IMR-90 (cell line): ENCODE measurements at regions not wholly inside any gene's neighbourhood (a gene's known extent, or its start where the extent isn't known, plus 50 kb on each side); places are given as distances from the start of the nearest gene placed in this dataset.

Experiments
- ATAC-seq: fragments of 200-7000 bp; cut with Tn5 transposase; 2 replicates; pipeline ENCODE4 v1.9.1; 2020; ENCODE audit warnings: low read depth, mild to moderate bottlenecking, moderate library complexity
- BruUV-seq: library from RNA; stranded (reverse); fragments of 400-500 nt; replicated peaks from 2 replicates; lab custom pipeline; 2021; lab: Mats Ljungman, UMichigan
- CTCF ChIA-PET: fragments of 300-600 bp; formaldehyde crosslinking; extraction: SDS; loops from one replicate; lab custom pipeline; 2021; ENCODE audit warnings: antibody characterized with exemption; lab: Yijun Ruan, JAX
- POLR2A ChIA-PET: fragments of 300-600 bp; sonication (Branson Sonifier 250); formaldehyde crosslinking; loops from one replicate; lab custom pipeline; 2022; ENCODE audit warnings: antibody characterized with exemption; ENCODE audit not compliant: unreplicated experiment; lab: Charles Lee
- DNase-seq: peaks from one replicate; pipeline ENCODE4 v3.0.0; 2013
- H2AFZ ChIP-seq: replicated peaks from 2 replicates; pipeline ENCODE3; 2013; ENCODE audit warnings: low read length, mild to moderate bottlenecking; ENCODE audit not compliant: poor library complexity
- H2AK5ac ChIP-seq: 2 replicates; pipeline ENCODE4 v1.6.1; 2013; ENCODE audit warnings: low read depth, low read length, inconsistent platforms
- H2AK9ac ChIP-seq: replicated peaks from 2 replicates; pipeline ENCODE3; 2013; ENCODE audit warnings: mild to moderate bottlenecking, low read depth, low read length, moderate library complexity; ENCODE audit not compliant: poor library complexity
- H2BK120ac ChIP-seq: 2 replicates; pipeline ENCODE4 v1.6.1; 2013; ENCODE audit warnings: low read depth, low read length, inconsistent platforms
- H2BK15ac ChIP-seq: 3 replicates; pipeline ENCODE4 v1.6.1; 2013; ENCODE audit warnings: low read depth, low read length, inconsistent platforms
- H2BK20ac ChIP-seq: 2 replicates; pipeline ENCODE4 v1.6.1; 2013; ENCODE audit warnings: low read depth, mild to moderate bottlenecking, inconsistent platforms, low read length, moderate library complexity
- H2BK5ac ChIP-seq: 2 replicates; pipeline ENCODE4 v1.6.1; 2013; ENCODE audit warnings: mild to moderate bottlenecking, low read depth, low read length, inconsistent platforms; ENCODE audit not compliant: poor library complexity, severe bottlenecking
- H3K14ac ChIP-seq: replicated peaks from 2 replicates; pipeline ENCODE4 v1.6.1; 2013; ENCODE audit warnings: low read depth, low read length, inconsistent platforms
- H3K18ac ChIP-seq: 2 replicates; pipeline ENCODE4 v1.6.1; 2013; ENCODE audit warnings: low read depth, low read length, control low read depth
- H3K23ac ChIP-seq: 2 replicates; pipeline ENCODE4 v1.6.1; 2013; ENCODE audit warnings: low read depth, low read length, inconsistent platforms
- H3K27ac ChIP-seq: 2 replicates; pipeline ENCODE4 v1.5.1; 2013; ENCODE audit warnings: mild to moderate bottlenecking, control low read depth, low read length; ENCODE audit not compliant: insufficient read depth
- H3K27me3 ChIP-seq: 2 replicates; pipeline ENCODE4 v1.6.1; 2013; ENCODE audit warnings: low read length; ENCODE audit not compliant: control insufficient read depth, insufficient read depth
- H3K36me3 ChIP-seq: 2 replicates; pipeline ENCODE4 v1.6.1; 2013; ENCODE audit warnings: low read length, mixed read lengths; ENCODE audit not compliant: control insufficient read depth, insufficient read depth
- H3K4ac ChIP-seq: 2 replicates; pipeline ENCODE4 v1.6.1; 2013; ENCODE audit warnings: low read depth, low read length, inconsistent platforms
- H3K4me1 ChIP-seq: 2 replicates; pipeline ENCODE4 v1.6.1; 2013; ENCODE audit warnings: low read length, mixed read lengths; ENCODE audit not compliant: control insufficient read depth, insufficient read depth
- H3K4me2 ChIP-seq: 2 replicates; pipeline ENCODE4 v1.6.1; 2013; ENCODE audit warnings: low read depth, mild to moderate bottlenecking, control low read depth, low read length, moderate library complexity
- H3K4me3 ChIP-seq: 2 replicates; pipeline ENCODE4 v1.5.1; 2013; ENCODE audit warnings: low read depth, mild to moderate bottlenecking, control low read depth, low read length, moderate library complexity; ENCODE audit not compliant: insufficient read depth
- H3K56ac ChIP-seq: 2 replicates; pipeline ENCODE4 v1.6.1; 2013; ENCODE audit warnings: low read length, inconsistent platforms; ENCODE audit not compliant: insufficient read depth; ENCODE audit errors: extremely low read depth
- H3K79me1 ChIP-seq, 2 experiments: 2 replicates each; pipeline ENCODE4 v1.6.1; 2013; ENCODE audit warnings: low read length in 2 of 2, inconsistent platforms in 1 of 2, low read depth in 1 of 2
- H3K9ac ChIP-seq: 2 replicates; pipeline ENCODE4 v1.6.1; 2013; ENCODE audit warnings: low read depth, low read length, control low read depth
- H3K9me1 ChIP-seq: 2 replicates; pipeline ENCODE4 v1.6.1; 2013; ENCODE audit warnings: low read length, inconsistent platforms; ENCODE audit not compliant: insufficient read depth
- H3K9me3 ChIP-seq: 2 replicates; pipeline ENCODE4 v1.6.1; 2013; ENCODE audit warnings: low read length; ENCODE audit not compliant: control insufficient read depth, insufficient read depth
- H4K20me1 ChIP-seq: 2 replicates; pipeline ENCODE4 v1.6.1; 2013; ENCODE audit warnings: low read length, inconsistent platforms; ENCODE audit not compliant: insufficient read depth
- H4K5ac ChIP-seq: 2 replicates; pipeline ENCODE4 v1.6.1; 2013; ENCODE audit warnings: mild to moderate bottlenecking, low read depth, low read length, control low read depth
- H4K8ac ChIP-seq, 2 experiments: 2 replicates each; pipeline ENCODE4 v1.6.1; 2013; ENCODE audit warnings: low read depth in 2 of 2, low read length in 2 of 2, control low read depth in 1 of 2, inconsistent platforms in 1 of 2
- H4K91ac ChIP-seq: 2 replicates; pipeline ENCODE4 v1.6.1; 2013; ENCODE audit warnings: low read depth, low read length, inconsistent platforms; ENCODE audit not compliant: insufficient read depth
- CHD1 ChIP-seq: IDR thresholded peaks from 2 replicates; pipeline ENCODE4 v1.6.1; 2012; ENCODE audit warnings: low read depth, low read length, improper control_type of control experiment
- CTCF ChIP-seq: conservative IDR thresholded peaks from 2 replicates; pipeline ENCODE4 v1.5.1; 2012; ENCODE audit warnings: mild to moderate bottlenecking, low read depth, low read length, improper control_type of control experiment
- FOS ChIP-seq: fragments of 150-350 bp; IDR thresholded peaks from 2 replicates; pipeline ENCODE4 v1.6.1; 2016; ENCODE audit warnings: low read depth, low read length
- NFE2L2 ChIP-seq: fragments of 150-350 bp; IDR thresholded peaks from 2 replicates; pipeline ENCODE4 v1.6.1; 2016; ENCODE audit warnings: low read depth, mild to moderate bottlenecking, low read length
- POLR2A ChIP-seq: IDR thresholded peaks from 2 replicates; pipeline ENCODE4 v1.6.1; 2012; ENCODE audit warnings: mild to moderate bottlenecking, low read depth, low read length
- RCOR1 ChIP-seq: IDR thresholded peaks from 2 replicates; pipeline ENCODE4 v1.6.1; 2012; ENCODE audit warnings: mild to moderate bottlenecking, low read length, improper control_type of control experiment; ENCODE audit not compliant: insufficient replicate concordance
- RFX5 ChIP-seq: IDR thresholded peaks from 2 replicates; pipeline ENCODE4 v1.8.0; 2012; ENCODE audit warnings: low read depth, mild to moderate bottlenecking, low read length, moderate library complexity
- WGBS, 2 experiments: methylation state at CpG; one replicate each; pipeline versions ENCODE4 v1.1.5 to v1.1.7; 2013; ENCODE audit warnings: missing lambda C conversion rate in 2 of 2; ENCODE audit not compliant: insufficient read length in 1 of 2; ENCODE audit errors: extremely low coverage in 2 of 2; 5-methylcytosine and 5-hydroxymethylcytosine counted together
- dilution Hi-C: fragments of 300-500 bp; cut with HindIII; formaldehyde crosslinking; loops from one replicate; pipeline ENCODE4 v1.14.3; 2018; ENCODE audit warnings: low sequenced_read_pairs; ENCODE audit not compliant: unreplicated experiment
- in situ Hi-C: fragments of 300-500 bp; cut with MboI; formaldehyde crosslinking; loops from 3 replicates; pipeline ENCODE4 v1.14.3; 2019; ENCODE audit warnings: low sequenced_read_pairs, inconsistent platforms, mixed read lengths
- intact Hi-C: fragments of 100-400 bp; cut with micrococcal nuclease; formaldehyde crosslinking; loops from 2 replicates; pipeline ENCODE4 v1.10.0; 2022
- TF ChIP-seq, protein P1 (sequence below): fragments of 150-350 bp; IDR thresholded peaks from 2 replicates; pipeline ENCODE4 v1.6.1; 2017; ENCODE audit warnings: mild to moderate bottlenecking, antibody characterized with exemption, low read length, low read depth

GRCh38 chr5:66323529-66323895 is 179.4 kb downstream of the SREK1 start:
- Histone ChIP-seq H2BK120ac (no peak overlapping the region), H3K9me1 (no peaks in the 10 kb centered on the region), H3K4ac (no peak overlapping the region), H2AK5ac (no peak overlapping the region), H2BK15ac (no peak overlapping the region), H3K4me1 (no peaks in the 10 kb centered on the region), H3K36me3 (no peaks in the 10 kb centered on the region), H3K9me3 (no peaks in the 10 kb centered on the region), H3K4me3 (no peak overlapping the region), H4K20me1 (no peaks in the 10 kb centered on the region), H3K18ac (no peak overlapping the region), H2AFZ (no peak overlapping the region), H3K56ac (no peak overlapping the region), H4K8ac (no peak overlapping the region), H4K5ac (no peak overlapping the region), H2BK5ac (no peak overlapping the region), H4K91ac (no peak overlapping the region), H3K14ac (no peak overlapping the region), H2AK9ac (no peak overlapping the region), H2BK20ac (no peak overlapping the region), H3K4me2 (no peak overlapping the region), H3K79me1 (no peaks in the 10 kb centered on the region), H3K9ac (no peak overlapping the region), H3K27me3 (peaks cover 3% of the 10 kb centered on the region; the same call in 1 of the 2 replicates), H3K27ac (no peak overlapping the region), H3K23ac (no peak overlapping the region)
- no CpG with 5 or more reads among the region's 13 CpGs for WGBS, 2 experiments
- no peak for DNase-seq
- dilution Hi-C loops (no loop called here), in situ Hi-C loops (loop anchor here (25.0 kb wide), 1 partner anchor 889 kb away; no protein-coding TSS in a partner anchor), intact Hi-C loops (no loop called here)
- TF ChIP-seq RFX5 (no peak), NFE2L2 (no peak), POLR2A (no peak), RCOR1 (no peak), CTCF (no peak), FOS (no peak), CHD1 (no peak)
- TF ChIP-seq, protein P1, sequence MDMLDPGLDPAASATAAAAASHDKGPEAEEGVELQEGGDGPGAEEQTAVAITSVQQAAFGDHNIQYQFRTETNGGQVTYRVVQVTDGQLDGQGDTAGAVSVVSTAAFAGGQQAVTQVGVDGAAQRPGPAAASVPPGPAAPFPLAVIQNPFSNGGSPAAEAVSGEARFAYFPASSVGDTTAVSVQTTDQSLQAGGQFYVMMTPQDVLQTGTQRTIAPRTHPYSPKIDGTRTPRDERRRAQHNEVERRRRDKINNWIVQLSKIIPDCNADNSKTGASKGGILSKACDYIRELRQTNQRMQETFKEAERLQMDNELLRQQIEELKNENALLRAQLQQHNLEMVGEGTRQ, result no peak
- BruUV-seq, result no TSS peak
- no peak for ATAC-seq
- ChIA-PET POLR2A (no interaction called here), CTCF (interaction anchor here (0.7 to 1.2 kb wide), 3 partner anchors 10 to 1057 kb away, joined by 3 to 5 read pairs (median 4); no protein-coding TSS in a partner anchor)
